ENCODE measurements at regions not wholly inside any gene's neighbourhood (a gene's known extent, or its start where the extent isn't known, plus 50 kb on each side); places are given as distances from the start of the nearest gene placed in this dataset.

- no peak for DNase-seq (ENCODE audit: extremely low read depth in 1 of 2, low read depth in 1 of 2)
Measured at GRCh38 chr10:131621784-131622624, 278.8 kb upstream of the PPP2R2D start.

GRCh38 chr10:131625041-131625440, 275.8 kb upstream of the PPP2R2D start:
- no peak for DNase-seq (ENCODE audit: extremely low read depth in 1 of 2, low read depth in 1 of 2)

DNA sequence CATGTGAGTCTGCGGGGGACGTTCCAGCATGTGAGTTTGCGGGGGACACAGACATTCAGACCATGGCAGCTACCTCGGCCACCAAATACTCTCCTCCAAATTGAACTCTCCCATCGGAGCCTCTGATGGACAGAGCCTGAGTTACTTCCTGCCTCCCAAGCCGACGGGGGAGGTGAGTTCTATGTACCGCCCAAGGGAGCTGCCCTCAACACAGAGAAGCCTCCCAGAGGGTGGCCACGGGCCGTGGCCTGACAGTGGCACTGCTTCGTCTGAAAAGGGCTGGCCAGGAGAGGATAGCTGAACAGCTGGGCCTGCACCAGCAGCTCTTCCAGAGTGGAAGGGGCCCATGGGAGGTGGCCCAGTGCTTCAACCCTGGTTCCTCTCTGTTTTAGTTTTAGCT, 274.5 kb upstream of the PPP2R2D start:
- no peak for DNase-seq (ENCODE audit: extremely low read depth in 1 of 2, low read depth in 1 of 2)

DNA sequence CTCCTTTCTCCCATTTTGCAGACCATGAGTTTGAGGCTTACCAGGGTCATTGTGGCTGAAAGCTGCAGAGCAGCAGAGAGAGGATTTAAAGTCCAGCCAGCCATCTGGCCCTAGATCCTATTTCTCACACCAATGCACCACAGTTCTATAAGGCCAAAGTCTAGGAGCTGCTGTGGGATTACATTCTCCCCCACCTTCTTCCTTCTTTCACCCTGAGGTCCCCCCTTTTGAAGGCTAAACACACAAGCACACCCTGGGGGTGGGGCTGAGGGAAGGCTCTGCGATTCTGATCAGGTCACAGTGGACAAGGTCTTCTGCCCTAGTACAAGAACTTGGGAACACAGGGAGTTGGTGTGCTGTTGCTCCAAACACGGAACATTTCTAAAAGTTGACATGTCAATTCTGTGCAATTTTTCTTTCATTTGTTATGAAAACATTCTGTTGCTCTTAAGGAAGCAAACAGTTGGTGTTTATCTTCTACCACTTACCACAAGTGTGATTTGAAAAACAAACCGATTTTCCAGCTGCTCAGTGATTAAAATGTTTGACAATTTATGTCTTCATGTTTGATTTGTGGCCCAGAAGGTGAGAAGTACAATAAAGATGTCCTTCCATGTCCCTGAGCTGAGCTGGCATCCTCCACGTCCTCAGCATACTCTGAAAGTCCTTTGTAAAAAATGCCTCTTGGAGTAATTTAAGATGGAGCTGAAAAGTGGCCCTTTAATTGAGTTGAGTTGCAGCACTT, 271.6 kb upstream of the PPP2R2D start:
- DNase-seq (ENCODE audit: extremely low read depth in 1 of 2, low read depth in 1 of 2) = no peak

- no peak for DNase-seq (ENCODE audit: extremely low read depth in 1 of 2, low read depth in 1 of 2)
Measured at GRCh38 chr10:131630772-131631258, 270.0 kb upstream of the PPP2R2D start.

DNA sequence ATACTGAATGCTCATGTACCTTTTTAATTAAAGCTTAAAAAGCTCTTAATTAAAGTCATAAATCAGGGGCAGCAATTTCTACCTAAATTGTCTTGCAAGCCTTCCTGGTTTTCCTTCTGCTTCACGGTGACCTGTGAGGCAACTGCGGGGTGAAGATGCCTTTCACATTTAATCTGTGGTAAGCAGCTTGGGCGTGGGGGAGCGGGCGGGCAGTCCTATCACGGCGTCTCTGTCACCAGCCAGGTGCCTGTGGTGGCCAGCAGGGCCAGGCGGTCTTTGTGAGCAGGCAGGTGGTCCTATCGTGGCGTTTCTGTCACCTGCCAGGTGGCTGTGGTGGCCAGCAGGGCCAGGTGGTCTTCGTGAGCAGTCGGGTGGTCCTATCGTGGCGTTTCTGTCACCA, 269.2 kb upstream of the PPP2R2D start:
- DNase-seq (ENCODE audit: extremely low read depth in 1 of 2, low read depth in 1 of 2) = no peak

GRCh38 chr10:131635564-131636015, 265.2 kb upstream of the PPP2R2D start:
- no peak for DNase-seq (ENCODE audit: extremely low read depth in 1 of 2, low read depth in 1 of 2)

- DNase-seq (ENCODE audit: extremely low read depth in 1 of 2, low read depth in 1 of 2) = no peak
Measured at GRCh38 chr10:131636116-131636515, 264.7 kb upstream of the PPP2R2D start.

DNA sequence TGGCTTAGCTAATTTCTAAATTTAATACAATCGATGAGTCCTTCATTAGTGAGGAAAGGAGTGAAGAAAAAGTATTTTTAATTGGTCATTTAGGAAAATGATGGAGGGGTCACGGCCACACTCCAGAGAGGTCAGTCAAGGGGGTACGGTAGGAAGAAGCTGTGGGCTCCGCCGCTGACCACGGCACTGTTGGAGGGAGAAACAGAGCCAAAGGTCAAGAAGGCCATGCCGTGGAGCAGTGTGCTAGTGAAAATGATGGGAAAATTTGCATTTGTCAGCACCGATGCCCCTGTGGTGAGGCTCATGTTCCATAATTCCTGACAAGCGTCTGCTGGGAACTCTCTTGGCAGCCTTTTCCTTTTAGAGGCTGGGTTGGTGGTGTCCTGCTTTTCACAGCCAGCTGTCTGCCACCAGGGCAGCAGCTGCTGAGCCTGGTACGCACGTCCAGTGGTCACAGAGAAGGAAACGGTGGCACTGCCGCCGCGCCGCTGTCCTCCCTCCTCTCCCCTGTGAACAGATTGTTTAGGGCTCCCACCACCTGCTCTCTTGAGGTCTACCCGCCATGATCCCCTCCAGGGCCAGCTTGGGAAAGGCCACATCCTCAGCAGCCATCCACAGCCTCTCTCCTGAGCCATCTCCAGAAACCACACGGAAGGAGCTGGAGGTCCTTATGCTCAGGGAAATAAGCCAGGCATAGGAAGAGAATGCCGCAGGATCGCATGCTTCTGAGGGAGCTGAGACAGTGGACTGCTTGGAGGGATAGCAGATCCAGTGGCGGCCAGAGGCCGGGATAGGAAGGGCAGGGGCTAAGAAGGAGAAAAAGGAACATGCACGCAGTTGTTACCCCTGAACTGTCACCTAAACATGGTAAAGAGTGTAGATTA, 263.7 kb upstream of the PPP2R2D start:
- DNase-seq (ENCODE audit: extremely low read depth in 1 of 2, low read depth in 1 of 2) = no peak

DNA sequence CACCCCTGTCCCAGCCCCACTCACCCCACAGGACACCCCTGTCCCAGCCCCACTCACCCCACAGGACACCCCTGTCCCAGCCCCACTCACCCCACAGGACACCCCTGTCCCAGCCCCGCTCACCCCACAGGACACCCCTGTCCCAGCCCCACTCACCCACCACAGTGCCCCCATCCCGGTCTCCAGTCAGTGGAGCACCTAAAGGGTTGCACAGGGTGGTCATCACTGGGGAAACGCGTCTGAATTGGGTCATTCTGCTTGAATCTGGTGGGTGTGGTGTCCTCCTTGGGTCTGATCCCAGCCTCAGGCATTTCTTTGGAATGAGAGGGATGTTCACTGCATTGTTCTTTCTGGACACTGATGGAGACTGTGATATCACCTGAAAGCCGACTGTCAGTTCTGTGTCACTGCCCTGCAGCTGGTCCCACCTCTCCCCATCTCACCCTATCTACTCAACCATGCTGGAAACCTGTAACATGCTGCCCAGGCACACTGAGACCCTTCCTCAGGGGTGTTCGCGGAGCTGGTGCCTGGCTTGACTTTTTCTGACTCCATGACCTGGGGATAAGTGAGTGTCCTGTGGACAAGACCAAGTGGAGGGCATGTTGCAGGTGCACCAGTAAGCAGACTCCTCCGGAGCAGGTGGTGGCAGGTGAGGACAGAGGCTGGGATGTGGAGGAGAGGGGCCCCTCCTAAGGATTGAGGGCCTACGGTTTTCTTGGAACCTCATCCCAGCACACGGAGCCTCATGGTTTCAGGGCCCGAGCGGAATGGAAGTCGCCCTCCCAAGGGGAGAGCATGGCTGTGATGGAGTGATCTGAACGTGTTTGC, 262.5 kb upstream of the PPP2R2D start:
- no peak for DNase-seq (ENCODE audit: extremely low read depth in 1 of 2, low read depth in 1 of 2)

GRCh38 chr10:131638880-131639278, 261.9 kb upstream of the PPP2R2D start:
- no peak for DNase-seq (ENCODE audit: extremely low read depth in 1 of 2, low read depth in 1 of 2)

GRCh38 chr10:131640045-131640644, 260.7 kb upstream of the PPP2R2D start:
- DNase-seq (ENCODE audit: extremely low read depth in 1 of 2, low read depth in 1 of 2) = no peak

- no peak for DNase-seq (ENCODE audit: extremely low read depth in 1 of 2, low read depth in 1 of 2)
Measured at GRCh38 chr10:131641231-131641630, 259.6 kb upstream of the PPP2R2D start.

GRCh38 chr10:131641898-131642297, 258.9 kb upstream of the PPP2R2D start:
- DNase-seq (ENCODE audit: extremely low read depth in 1 of 2, low read depth in 1 of 2) = no peak

DNA sequence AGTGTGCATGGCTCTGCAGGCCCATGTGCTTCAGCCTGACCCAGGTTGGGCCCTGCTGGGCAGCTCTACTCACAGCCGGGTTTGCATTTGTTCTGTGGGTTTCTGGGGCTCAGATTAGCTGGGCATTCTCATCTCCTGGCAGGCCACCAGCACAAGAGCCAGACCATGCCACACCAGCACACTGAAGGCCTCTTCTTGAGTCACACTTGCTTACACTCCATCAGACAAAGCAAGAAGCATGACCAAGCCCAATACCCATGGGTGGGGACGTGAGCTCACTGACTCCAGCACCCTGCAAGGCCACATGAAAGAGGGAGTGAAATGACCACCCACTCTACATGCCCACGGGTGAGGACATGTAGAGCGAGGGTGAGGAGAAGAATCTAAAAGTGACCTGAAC, 257.8 kb upstream of the PPP2R2D start:
- DNase-seq (ENCODE audit: extremely low read depth in 1 of 2, low read depth in 1 of 2) = no peak

GRCh38 chr10:131644289-131644688, 256.5 kb upstream of the PPP2R2D start:
- DNase-seq (ENCODE audit: extremely low read depth in 1 of 2, low read depth in 1 of 2) = no peak

DNA sequence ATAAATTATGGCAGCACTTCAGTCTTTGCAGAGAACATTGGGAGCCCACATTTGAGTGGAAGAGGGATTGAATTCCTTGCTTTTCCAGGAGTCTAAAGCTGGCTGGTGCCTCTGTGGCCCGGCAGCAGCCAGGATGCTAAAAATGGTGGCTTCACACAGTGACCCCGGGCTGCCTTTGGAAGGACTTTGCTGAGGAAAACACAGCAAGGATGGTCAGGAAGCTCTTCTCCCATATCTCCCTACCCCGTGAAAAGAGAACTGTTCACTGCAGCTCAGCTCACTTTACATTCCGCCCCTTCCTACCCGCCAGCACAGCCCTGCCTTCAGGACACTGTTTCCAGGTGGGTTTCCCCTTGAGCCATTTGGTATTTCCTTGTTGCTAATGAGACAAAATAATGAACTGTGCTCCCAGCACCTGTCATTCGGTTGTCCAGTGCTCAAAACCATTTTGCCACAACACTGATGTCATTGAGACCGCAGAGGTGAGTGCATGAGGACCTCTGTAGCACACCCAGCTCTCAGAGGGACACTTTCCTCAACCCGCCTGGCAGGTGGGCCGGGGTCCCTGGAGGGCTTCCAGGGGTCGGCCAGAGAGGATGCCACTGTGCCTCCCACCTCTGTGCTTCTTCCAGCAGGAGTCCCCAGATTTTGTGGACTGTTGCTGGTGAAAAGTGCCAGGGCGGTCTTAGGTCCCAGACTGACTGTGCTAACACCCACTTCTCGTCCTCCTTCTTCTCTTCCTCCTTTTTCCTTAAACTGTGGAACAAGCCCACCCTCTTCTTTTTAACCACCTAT, 255.7 kb upstream of the PPP2R2D start:
- DNase-seq (ENCODE audit: extremely low read depth in 1 of 2, low read depth in 1 of 2) = no peak

DNA sequence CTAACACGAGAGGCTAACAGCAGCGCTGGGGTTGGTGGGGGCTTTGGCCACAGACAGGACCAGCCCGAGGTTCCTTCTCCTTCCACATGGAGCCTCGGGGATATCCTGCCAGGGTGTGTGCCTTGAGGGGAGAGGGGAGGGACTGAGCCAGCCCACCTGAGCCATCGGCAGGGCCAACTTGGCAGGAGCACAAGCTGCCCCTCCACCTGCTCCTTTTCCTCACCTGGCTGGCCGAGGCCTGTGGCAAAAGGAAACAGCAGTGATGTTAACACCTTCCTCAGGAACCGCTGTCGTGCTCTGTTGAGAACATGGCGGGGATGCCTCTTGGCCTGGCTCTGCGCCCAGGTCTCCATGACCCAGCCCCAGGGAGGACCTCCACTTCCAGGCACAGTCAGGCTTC, 255.1 kb upstream of the PPP2R2D start:
- no peak for DNase-seq (ENCODE audit: extremely low read depth in 1 of 2, low read depth in 1 of 2)

Data from activated CD8-positive, alpha-beta memory T cell treated with anti-CD3 and anti-CD28 coated beads for 1 hour (primary cell).